Naive thymus-derived CD8-positive, alpha-beta T cell (primary cell): ENCODE measurements at regions not wholly inside any gene's neighbourhood (a gene's known extent, or its start where the extent isn't known, plus 50 kb on each side); places are given as distances from the start of the nearest gene placed in this dataset.

Experiments used
- ATAC-seq, 2 donors: fragments of 150-1000 bp; cut with Tn5 transposase in 1 of 2; sonication (Bioruptor Pico), chemical (Tn5 transposase) in 1 of 2; 1 replicate in 1 of 2; 2 replicates in 1 of 2; pipeline ENCODE4 v1.10.0; 2021; ENCODE audit warnings: mild to moderate bottlenecking in 2 of 2, moderate library complexity in 2 of 2
- POLR2A ChIA-PET: fragments of 350-600 bp; sonication (Branson Sonifier 250); formaldehyde crosslinking; loops from one replicate; lab custom pipeline; 2021; ENCODE audit warnings: antibody characterized with exemption; lab: Charles Lee
- DNase-seq, 10 donors: peaks; one replicate each; pipeline versions ENCODE4 v3.0.0 to v3.0.0-alpha.2; 2020 to 2022
- H3K27ac Mint-ChIP-seq, 10 donors: one replicate each; pipeline ENCODE4 v1.8.0; 2020 to 2022; ENCODE audit warnings: mild to moderate bottlenecking in 10 of 10, mixed read lengths in 10 of 10, moderate library complexity in 4 of 10, inconsistent platforms in 1 of 10
- H3K27me3 Mint-ChIP-seq, 5 donors: one replicate each; pipeline ENCODE4 v1.8.0; 2021 to 2022; ENCODE audit warnings: mixed read lengths in 5 of 5
- H3K36me3 Mint-ChIP-seq, 3 donors: one replicate each; pipeline ENCODE4 v1.8.0; 2020 to 2022; ENCODE audit warnings: mixed read lengths in 3 of 3, mild to moderate bottlenecking in 2 of 3, inconsistent platforms in 1 of 3
- H3K4me1 Mint-ChIP-seq, 4 donors: one replicate each; pipeline ENCODE4 v1.8.0; 2021 to 2022; ENCODE audit warnings: mixed read lengths in 4 of 4
- H3K4me3 Mint-ChIP-seq, 10 donors: one replicate each; pipeline ENCODE4 v1.8.0; 2020 to 2022; ENCODE audit warnings: mild to moderate bottlenecking in 10 of 10, mixed read lengths in 10 of 10, moderate library complexity in 6 of 10, inconsistent platforms in 1 of 10
- H3K9me3 Mint-ChIP-seq, 9 donors: one replicate each; pipeline ENCODE4 v1.8.0; 2020 to 2022; ENCODE audit warnings: mixed read lengths in 9 of 9, mild to moderate bottlenecking in 3 of 9, inconsistent platforms in 1 of 9, moderate library complexity in 1 of 9

DNA sequence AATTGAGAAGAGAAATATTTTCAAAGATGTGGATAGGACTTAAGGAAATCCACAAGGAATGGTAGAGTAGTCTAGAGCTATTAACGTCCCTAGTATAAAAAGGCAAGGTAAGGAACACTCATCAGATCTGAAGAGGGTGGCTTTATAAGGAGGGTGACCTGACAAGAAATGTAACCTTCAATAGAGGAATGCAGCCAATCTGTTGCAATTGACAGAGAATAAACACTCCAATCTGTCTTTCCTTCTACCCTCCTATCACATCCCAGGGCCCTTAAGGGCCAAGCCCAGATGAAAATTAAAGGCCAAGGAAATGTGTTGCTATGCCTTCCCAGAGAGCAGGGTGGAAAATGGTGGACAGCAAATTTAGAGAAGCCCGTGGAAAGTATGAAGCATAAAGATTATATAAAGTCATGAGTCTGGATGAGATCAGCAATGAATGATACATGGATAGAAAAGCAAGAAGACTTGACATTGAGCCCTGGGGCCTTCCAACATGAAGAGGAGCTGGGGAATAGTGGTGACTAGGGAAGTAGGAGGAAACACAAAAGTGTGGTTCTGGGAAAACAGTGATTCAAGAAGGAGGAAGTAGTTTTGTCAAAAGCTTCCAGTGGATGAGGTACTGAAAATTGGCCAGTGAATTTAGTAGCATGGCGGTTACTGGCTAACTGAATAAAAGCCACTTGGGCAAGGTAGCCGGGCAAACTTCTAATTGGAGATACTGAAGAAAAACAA is 270.6 kb upstream of the TANK start:
- Mint-ChIP-seq H3K4me3 (no peak overlapping the region), H3K9me3 (no peaks in the 10 kb centered on the region), H3K4me1 (no peaks in the 10 kb centered on the region), H3K27me3 (no peaks in the 10 kb centered on the region), H3K36me3 (no peaks in the 10 kb centered on the region), H3K27ac (no peak overlapping the region)
- no peak for ATAC-seq
- POLR2A ChIA-PET = no interaction called here
- DNase-seq = no peak

DNA sequence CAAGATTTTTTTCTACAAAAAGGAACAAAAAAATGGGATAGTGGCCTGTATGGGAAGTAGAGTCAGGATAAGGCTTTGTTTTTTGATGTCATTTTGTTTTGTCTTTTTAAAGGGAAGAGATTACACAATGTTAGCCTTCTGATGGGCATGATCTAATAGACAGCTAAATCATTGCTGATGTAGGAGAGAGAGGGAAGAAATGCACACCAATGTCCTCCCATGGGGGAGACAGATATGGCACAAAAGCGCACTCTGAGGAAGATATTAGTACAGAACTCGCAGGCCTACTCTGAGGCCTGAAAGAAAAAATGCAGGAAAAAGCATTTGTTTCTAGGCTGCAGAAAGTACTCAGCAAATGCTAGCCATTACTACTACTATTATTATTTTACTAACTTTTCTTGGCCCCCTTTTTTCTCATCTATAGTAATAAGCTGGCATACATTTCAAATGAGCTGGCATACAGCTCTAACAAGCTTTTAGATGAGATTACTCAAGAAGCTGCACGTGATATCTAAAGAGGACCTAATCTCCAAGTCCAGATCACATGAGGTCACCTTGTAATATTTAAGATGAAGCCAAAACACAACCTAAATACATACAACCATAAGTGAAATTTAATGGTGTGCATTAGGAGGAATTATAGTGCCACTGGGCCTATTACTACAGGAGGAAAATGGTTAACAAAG is 269.4 kb upstream of the TANK start:
- H3K4me1 Mint-ChIP-seq = no peaks in the 10 kb centered on the region
- H3K4me3 Mint-ChIP-seq = no peak overlapping the region
- H3K27me3 Mint-ChIP-seq = no peaks in the 10 kb centered on the region
- H3K36me3 Mint-ChIP-seq = peaks cover 0 to 1% (median 0%) of the 10 kb centered on the region in 3 donors
- peaks cover 0 to 2% (median 0%) of the 10 kb centered on the region in 9 donors for H3K9me3 Mint-ChIP-seq
- DNase-seq (no peak), ATAC-seq (no peak)
- POLR2A ChIA-PET = no interaction called here
- H3K27ac Mint-ChIP-seq = no peak overlapping the region

DNA sequence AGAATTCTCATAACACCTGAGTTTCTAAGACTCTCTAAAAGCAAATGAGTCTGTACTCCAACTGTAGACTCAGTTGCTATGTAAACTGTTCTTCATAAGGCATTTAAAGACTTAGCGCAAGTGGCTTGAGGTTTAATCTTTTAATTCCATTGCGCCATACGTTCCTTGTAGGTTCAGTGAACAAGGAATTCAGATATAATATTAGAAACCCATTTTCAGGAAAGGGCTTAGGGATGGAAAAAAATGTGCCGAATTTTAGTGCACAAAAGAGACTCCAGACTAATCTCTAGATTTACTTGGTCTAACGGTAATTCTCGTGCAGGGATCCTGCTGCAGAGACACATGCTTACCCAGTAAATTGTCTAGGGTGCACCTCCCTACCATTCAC is 268.9 kb upstream of the TANK start:
- Mint-ChIP-seq H3K4me1 (no peaks in the 10 kb centered on the region), H3K27ac (no peak overlapping the region), H3K9me3 (peaks cover 0 to 5% (median 0%) of the 10 kb centered on the region in 9 donors), H3K4me3 (no peak overlapping the region), H3K27me3 (no peaks in the 10 kb centered on the region), H3K36me3 (peaks cover 0 to 6% (median 0%) of the 10 kb centered on the region in 3 donors)
- no peak for DNase-seq
- no peak for ATAC-seq
- POLR2A ChIA-PET = no interaction called here

DNA sequence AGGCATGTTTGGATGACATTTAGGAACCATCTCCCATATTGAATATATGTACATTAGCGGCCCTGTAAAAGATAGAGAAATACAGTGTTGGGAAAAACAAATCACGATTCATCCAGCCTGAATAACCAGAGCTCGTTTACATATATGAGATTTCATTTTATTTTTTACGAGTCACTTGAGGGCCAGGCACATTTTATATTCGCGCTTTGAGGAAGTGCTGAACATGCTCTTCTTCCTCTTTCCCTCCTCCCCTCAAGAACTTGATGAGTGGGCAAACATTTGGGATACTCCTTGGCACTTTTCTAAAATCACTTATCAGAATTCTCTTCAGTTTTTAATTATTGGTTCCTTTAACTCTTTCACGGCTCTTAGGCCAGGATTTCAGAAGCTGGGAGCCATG is 268.0 kb upstream of the TANK start:
- H3K36me3 Mint-ChIP-seq = peaks cover 0 to 6% (median 0%) of the 10 kb centered on the region in 3 donors
- peaks cover 0 to 5% (median 0%) of the 10 kb centered on the region in 9 donors for H3K9me3 Mint-ChIP-seq
- no peak overlapping the region for H3K27ac Mint-ChIP-seq
- POLR2A ChIA-PET = no interaction called here
- H3K4me3 Mint-ChIP-seq = no peak overlapping the region
- no peaks in the 10 kb centered on the region for H3K4me1 Mint-ChIP-seq
- H3K27me3 Mint-ChIP-seq = no peaks in the 10 kb centered on the region
- DNase-seq = no peak
- no peak for ATAC-seq

DNA sequence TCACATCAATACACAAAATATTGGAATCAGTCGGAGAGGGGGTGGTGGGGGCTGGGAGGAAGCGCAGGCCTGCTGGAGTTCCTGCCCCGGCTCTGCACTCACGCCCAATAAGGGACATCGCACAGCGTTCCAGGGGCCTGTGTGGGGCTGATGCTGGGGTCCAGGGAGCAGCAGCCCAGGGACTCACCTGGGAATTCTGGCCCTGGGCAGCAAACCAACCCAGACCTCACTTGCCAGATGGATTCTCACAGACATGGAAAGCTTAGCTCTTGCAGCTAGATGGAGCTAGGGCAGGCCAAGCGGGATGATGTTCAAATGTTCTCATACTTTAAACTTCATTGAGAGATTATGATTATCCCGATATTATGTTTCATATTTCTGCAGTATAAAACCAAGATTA is 266.6 kb upstream of the TANK start:
- ATAC-seq = no peak

DNA sequence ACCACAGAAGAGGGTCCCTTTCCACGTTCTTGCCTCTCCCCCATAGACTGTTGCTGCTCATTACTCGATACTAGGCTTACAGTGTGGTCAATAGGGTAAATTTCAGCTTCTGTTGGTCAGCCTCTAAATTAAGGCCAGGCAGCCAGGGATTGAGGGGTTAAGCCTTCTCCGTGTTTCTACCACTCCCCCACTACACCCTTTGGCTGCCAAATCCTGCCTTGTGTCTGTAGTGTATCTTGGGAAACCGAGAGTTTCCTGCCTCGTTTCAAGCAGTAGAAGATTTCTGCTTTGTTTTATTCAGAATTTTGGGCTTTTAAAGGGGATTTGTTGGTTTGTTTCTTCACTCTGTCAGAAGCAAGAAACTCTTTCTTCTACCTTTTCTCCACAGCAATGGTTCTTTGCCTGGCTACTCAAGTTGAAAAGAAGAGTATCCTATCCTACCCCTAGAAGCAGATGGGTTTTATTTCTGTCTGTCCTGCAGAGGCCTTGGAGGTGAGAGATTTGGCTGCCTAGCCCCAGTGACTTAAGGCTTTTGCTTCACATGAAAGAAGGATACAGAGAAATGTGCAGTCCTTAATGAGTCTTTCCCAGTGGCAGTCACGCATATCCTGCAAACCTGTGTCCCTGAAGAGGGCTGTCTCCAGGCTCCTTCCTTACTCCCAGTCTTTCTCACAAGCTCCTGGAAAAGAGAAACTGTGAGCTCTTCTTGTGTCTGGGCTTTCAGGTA is 261.5 kb upstream of the TANK start:
- H3K27ac Mint-ChIP-seq = no peak overlapping the region
- peaks cover 0 to 4% (median 0%) of the 10 kb centered on the region in 5 donors for H3K27me3 Mint-ChIP-seq
- H3K4me1 Mint-ChIP-seq = no peaks in the 10 kb centered on the region
- no peak overlapping the region for H3K4me3 Mint-ChIP-seq
- POLR2A ChIA-PET = no interaction called here
- no peak for ATAC-seq
- DNase-seq = no peak
- H3K9me3 Mint-ChIP-seq = peaks cover 0 to 5% (median 0%) of the 10 kb centered on the region in 9 donors
- peaks cover 0 to 6% (median 1%) of the 10 kb centered on the region in 3 donors for H3K36me3 Mint-ChIP-seq

More for the DNA sequence above, 266.6 kb upstream of the TANK start:
- Mint-ChIP-seq H3K27me3 (no peaks in the 10 kb centered on the region), H3K36me3 (peaks cover 0 to 6% (median 1%) of the 10 kb centered on the region in 3 donors), H3K4me1 (no peaks in the 10 kb centered on the region), H3K9me3 (peaks cover 0 to 5% (median 0%) of the 10 kb centered on the region in 9 donors), H3K27ac (no peak overlapping the region), H3K4me3 (no peak overlapping the region)
- POLR2A ChIA-PET = no interaction called here
- no peak for DNase-seq

DNA sequence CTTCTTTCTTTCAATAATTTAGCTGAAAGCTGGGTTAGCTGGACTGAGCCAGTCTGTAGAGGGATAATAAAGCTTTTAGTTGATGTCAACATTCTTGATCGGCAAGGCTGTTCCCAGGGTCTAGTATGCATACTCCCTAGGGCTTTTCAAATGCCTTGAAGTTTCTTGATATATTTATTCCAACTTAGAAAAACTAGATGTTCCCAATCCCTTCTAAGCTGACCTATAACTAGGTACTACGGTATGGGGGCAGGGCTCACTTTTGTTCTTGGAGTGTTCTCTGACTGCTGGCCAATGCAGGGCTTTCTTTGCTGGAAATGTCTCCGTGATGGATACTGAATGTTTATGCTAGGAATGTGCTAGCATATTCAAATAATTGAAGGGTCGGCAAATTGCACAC is 258.6 kb upstream of the TANK start:
- Mint-ChIP-seq H3K9me3 (no peaks in the 10 kb centered on the region), H3K27me3 (peaks cover 0 to 4% (median 2%) of the 10 kb centered on the region in 5 donors), H3K36me3 (peaks cover 0 to 1% (median 0%) of the 10 kb centered on the region in 3 donors), H3K4me1 (no peaks in the 10 kb centered on the region), H3K4me3 (no peak overlapping the region), H3K27ac (no peak overlapping the region)
- DNase-seq (no peak), ATAC-seq (no peak)
- POLR2A ChIA-PET = no interaction called here

DNA sequence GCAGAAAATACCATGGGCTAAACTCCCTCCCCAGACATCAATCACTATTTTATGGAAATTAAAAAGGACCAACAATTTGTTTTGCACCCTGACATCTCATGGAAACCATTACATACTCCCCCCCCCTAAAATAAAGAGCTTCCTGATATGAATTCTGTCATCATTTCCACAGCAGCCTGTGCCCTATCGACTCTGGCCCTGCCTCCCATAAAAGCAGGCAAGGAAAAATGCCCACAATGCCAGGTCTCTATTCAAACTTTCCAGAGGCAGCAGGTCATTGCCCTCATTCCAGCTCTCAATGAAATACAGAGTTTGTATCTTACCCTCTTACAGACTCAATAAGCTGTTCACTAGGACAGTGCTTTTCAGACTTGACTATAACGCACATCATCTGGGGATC is 254.4 kb upstream of the TANK start:
- Mint-ChIP-seq H3K4me3 (no peak overlapping the region), H3K36me3 (no peaks in the 10 kb centered on the region), H3K4me1 (no peaks in the 10 kb centered on the region), H3K27ac (no peak overlapping the region), H3K9me3 (no peaks in the 10 kb centered on the region), H3K27me3 (peaks cover 0 to 4% (median 2%) of the 10 kb centered on the region in 5 donors)
- ATAC-seq = no peak
- no peak for DNase-seq
- POLR2A ChIA-PET = no interaction called here

DNA sequence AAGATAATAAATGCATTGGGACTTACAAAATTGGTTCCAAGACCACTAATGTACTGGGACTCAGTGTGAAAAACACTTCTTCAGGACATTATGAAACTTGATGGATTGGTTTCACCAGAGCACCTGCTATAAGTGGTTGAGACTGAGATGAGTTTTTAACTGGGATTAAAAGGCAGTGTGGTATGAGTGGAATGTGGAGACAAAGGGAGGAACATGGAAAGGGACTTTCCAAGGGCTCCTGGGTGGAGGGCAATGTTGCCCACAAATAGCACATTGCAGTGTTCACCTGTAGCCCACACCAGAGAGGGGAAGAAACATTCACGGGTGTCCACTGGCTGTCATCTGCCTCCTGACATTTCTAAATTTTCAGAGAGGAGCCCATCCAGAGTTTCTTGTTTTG is 253.3 kb upstream of the TANK start:
- no peak for DNase-seq
- POLR2A ChIA-PET = no interaction called here
- no peaks in the 10 kb centered on the region for H3K9me3 Mint-ChIP-seq
- no peaks in the 10 kb centered on the region for H3K36me3 Mint-ChIP-seq
- no peak for ATAC-seq
- no peak overlapping the region for H3K4me3 Mint-ChIP-seq
- peaks cover 0 to 4% (median 2%) of the 10 kb centered on the region in 5 donors for H3K27me3 Mint-ChIP-seq
- H3K27ac Mint-ChIP-seq = no peak overlapping the region
- no peaks in the 10 kb centered on the region for H3K4me1 Mint-ChIP-seq

DNA sequence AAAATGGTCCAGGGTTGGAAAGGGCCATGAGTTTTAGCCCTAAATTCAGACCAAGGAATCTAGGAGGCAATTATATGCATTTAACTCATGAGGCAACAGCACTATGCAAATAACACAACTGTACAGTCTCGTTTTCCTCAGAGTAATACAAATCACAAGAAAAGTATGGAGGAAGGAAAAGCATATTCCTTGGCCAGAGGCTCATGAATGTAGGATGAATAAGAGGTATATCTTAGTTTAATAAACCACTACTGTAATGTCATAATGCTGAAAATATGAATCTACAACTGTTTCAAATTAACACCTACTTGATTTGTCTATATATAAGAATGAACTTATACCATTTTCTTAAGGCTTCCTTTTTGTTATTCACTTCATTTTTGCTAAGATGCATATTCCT is 252.5 kb upstream of the TANK start:
- H3K36me3 Mint-ChIP-seq = no peaks in the 10 kb centered on the region

DNA sequence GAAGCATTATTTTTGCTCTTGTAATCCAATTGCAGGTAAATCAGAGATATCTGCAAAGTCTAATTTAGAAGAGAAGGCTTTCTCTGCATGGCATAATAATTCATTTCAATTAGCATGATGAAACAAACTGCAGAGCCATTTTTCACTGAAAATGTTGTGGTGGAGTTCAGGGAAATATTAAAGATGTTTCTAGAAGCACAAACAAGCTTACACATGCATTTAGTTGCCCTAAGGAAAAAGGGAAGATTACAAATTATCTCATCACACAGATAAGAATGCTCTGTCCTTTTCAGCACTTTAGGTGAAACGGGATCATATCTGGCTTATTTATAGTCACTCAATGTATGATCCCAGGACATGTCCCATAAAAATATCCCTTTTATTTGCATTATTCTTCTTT is 252.1 kb upstream of the TANK start:
- H3K9me3 Mint-ChIP-seq = no peaks in the 10 kb centered on the region
- DNase-seq (no peak), ATAC-seq (no peak)
- no peak overlapping the region for H3K4me3 Mint-ChIP-seq
- H3K27ac Mint-ChIP-seq = no peak overlapping the region
- no peaks in the 10 kb centered on the region for H3K36me3 Mint-ChIP-seq
- no peaks in the 10 kb centered on the region for H3K4me1 Mint-ChIP-seq
- POLR2A ChIA-PET = no interaction called here
- H3K27me3 Mint-ChIP-seq = peaks cover 0 to 2% (median under 1%) of the 10 kb centered on the region in 5 donors

More for the DNA sequence above, 252.5 kb upstream of the TANK start:
- Mint-ChIP-seq H3K27me3 (peaks cover 0 to 4% (median 2%) of the 10 kb centered on the region in 5 donors), H3K9me3 (no peaks in the 10 kb centered on the region), H3K27ac (no peak overlapping the region), H3K4me1 (no peaks in the 10 kb centered on the region), H3K4me3 (no peak overlapping the region)
- DNase-seq (no peak), ATAC-seq (no peak)
- POLR2A ChIA-PET = no interaction called here

DNA sequence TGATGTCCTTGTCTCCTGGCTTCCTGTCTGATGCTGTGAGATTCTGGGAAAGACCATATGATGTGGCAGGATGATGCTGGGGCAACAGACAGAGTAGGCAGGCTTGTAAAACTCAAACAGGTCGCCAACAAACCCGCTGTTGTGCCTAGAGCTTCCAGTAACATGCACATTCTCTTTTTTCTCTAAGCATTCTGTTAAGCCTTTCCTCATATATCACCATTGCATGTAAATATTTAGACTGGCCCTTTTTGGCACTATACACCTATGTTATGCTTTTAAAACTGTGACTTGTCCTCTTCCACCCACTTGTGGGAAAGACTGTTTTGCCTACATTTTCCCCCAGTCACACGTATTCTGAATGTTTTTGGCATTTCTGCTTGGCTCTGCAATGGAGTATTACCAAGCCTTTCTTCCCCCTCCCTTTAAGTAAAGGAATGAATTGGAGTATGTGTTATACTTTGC is 250.4 kb upstream of the TANK start:
- ATAC-seq (no peak), DNase-seq (no peak)
- H3K9me3 Mint-ChIP-seq = peaks cover 0 to 2% (median 0%) of the 10 kb centered on the region in 9 donors
- no peaks in the 10 kb centered on the region for H3K36me3 Mint-ChIP-seq
- no peak overlapping the region for H3K4me3 Mint-ChIP-seq
- H3K4me1 Mint-ChIP-seq = peaks cover 0 to 2% (median under 1%) of the 10 kb centered on the region in 4 donors
- H3K27ac Mint-ChIP-seq = no peak overlapping the region
- POLR2A ChIA-PET = no interaction called here
- H3K27me3 Mint-ChIP-seq = peaks cover 0 to 2% (median 0%) of the 10 kb centered on the region in 5 donors

DNA sequence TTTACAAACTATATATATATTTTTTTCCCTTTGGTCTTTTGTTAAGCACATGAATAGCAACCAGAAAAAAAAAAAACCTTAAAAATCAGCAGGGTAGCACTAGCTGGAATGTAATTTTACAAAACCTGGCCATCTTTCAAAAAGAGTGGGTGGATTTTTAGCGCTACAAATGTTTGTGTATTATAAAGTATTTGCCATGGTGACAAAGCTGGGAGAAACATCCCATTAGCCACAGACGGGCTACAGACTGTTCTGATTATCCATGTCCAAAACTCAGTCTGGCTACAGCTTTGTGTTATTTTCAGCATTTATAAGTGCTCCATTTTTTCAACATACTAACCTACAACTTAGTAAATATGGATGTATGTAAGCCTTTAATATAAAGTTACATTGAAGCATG is 249.5 kb upstream of the TANK start:
- H3K27ac Mint-ChIP-seq = no peak overlapping the region

More for the DNA sequence above, 249.5 kb upstream of the TANK start:
- peaks cover 0 to 2% (median 0%) of the 10 kb centered on the region in 5 donors for H3K27me3 Mint-ChIP-seq
- no peaks in the 10 kb centered on the region for H3K36me3 Mint-ChIP-seq
- peaks cover 0 to 6% (median 0%) of the 10 kb centered on the region in 9 donors for H3K9me3 Mint-ChIP-seq
- no peak for ATAC-seq
- DNase-seq = no peak
- no peak overlapping the region for H3K4me3 Mint-ChIP-seq
- POLR2A ChIA-PET = no interaction called here
- peaks cover 0 to 2% (median under 1%) of the 10 kb centered on the region in 4 donors for H3K4me1 Mint-ChIP-seq
